DND-41 (cell line): ENCODE measurements at regions not wholly inside any gene's neighbourhood (a gene's known extent, or its start where the extent isn't known, plus 50 kb on each side); places are given as distances from the start of the nearest gene placed in this dataset.
"Not testable (repeated sequence)": the region's sequence is repeated elsewhere in the genome, so short reads cannot be mapped to it uniquely, and the experiment has no call there.

Source experiments
- ATAC-seq: fragments of 200-7000 bp; cut with Tn5 transposase; 3 replicates; pipeline ENCODE4 v1.9.1; 2021; ENCODE audit warnings: low read depth; ENCODE audit not compliant: insufficient read depth
- DNase-seq: peaks from one replicate; pipeline ENCODE4 v3.0.0-alpha.2; 2020
- H2AFZ ChIP-seq: 2 replicates; pipeline ENCODE4 v1.6.0; 2012; ENCODE audit warnings: low read depth, low read length
- H3K27ac ChIP-seq: 2 replicates; pipeline ENCODE4 v1.5.1; 2012; ENCODE audit warnings: low read length, inconsistent platforms
- H3K27me3 ChIP-seq: fragments of 200-600 bp; sonication (generic); 2 replicates; pipeline ENCODE4 v1.6.0; 2012; ENCODE audit warnings: low read length, mild to moderate bottlenecking, inconsistent platforms; ENCODE audit not compliant: insufficient read depth, poor library complexity
- H3K36me3 ChIP-seq: 2 replicates; pipeline ENCODE4 v1.5.1; 2012; ENCODE audit warnings: low read length, inconsistent platforms; ENCODE audit not compliant: insufficient read depth
- H3K4me1 ChIP-seq: 2 replicates; pipeline ENCODE4 v1.5.1; 2012; ENCODE audit warnings: mild to moderate bottlenecking, low read length; ENCODE audit not compliant: insufficient read depth
- H3K4me2 ChIP-seq: 2 replicates; pipeline ENCODE4 v1.6.0; 2012; ENCODE audit warnings: mild to moderate bottlenecking, moderate library complexity, low read length, inconsistent platforms; ENCODE audit not compliant: insufficient read depth
- H3K4me3 ChIP-seq, 2 experiments: fragments of 200-600 bp in 1 of 2; shearing (Covaris generic) in 1 of 2; 2 replicates each; pipeline ENCODE4 v1.5.1; 2012 to 2016; ENCODE audit warnings: inconsistent platforms in 2 of 2, low read length in 2 of 2, mild to moderate bottlenecking in 2 of 2, low read depth in 1 of 2, moderate library complexity in 1 of 2
- H3K79me2 ChIP-seq: 2 replicates; pipeline ENCODE4 v1.6.0; 2012; ENCODE audit warnings: low read length, inconsistent platforms; ENCODE audit not compliant: insufficient read depth
- H3K9ac ChIP-seq: 2 replicates; pipeline ENCODE4 v1.6.0; 2012; ENCODE audit warnings: low read depth, mild to moderate bottlenecking, inconsistent platforms, low read length, moderate library complexity
- H3K9me3 ChIP-seq: 2 replicates; pipeline ENCODE4 v1.5.1; 2012; ENCODE audit warnings: low read length, moderate library complexity, mild to moderate bottlenecking, inconsistent platforms; ENCODE audit not compliant: insufficient read depth, severe bottlenecking
- H4K20me1 ChIP-seq: 2 replicates; pipeline ENCODE4 v1.6.0; 2012; ENCODE audit warnings: low read length; ENCODE audit not compliant: insufficient read depth
- EZH2 ChIP-seq: IDR thresholded peaks from 3 replicates; pipeline ENCODE4 v1.6.1; 2012; ENCODE audit warnings: borderline replicate concordance, low read depth, mild to moderate bottlenecking, moderate library complexity, low read length, inconsistent platforms; ENCODE audit not compliant: severe bottlenecking
- TF ChIP-seq, protein P1 (sequence below): IDR thresholded peaks from 2 replicates; pipeline ENCODE4 v1.5.1; 2012; ENCODE audit warnings: borderline replicate concordance, low read length, moderate library complexity, mild to moderate bottlenecking; ENCODE audit not compliant: poor library complexity, severe bottlenecking; ENCODE audit errors: extremely low read depth

DNA sequence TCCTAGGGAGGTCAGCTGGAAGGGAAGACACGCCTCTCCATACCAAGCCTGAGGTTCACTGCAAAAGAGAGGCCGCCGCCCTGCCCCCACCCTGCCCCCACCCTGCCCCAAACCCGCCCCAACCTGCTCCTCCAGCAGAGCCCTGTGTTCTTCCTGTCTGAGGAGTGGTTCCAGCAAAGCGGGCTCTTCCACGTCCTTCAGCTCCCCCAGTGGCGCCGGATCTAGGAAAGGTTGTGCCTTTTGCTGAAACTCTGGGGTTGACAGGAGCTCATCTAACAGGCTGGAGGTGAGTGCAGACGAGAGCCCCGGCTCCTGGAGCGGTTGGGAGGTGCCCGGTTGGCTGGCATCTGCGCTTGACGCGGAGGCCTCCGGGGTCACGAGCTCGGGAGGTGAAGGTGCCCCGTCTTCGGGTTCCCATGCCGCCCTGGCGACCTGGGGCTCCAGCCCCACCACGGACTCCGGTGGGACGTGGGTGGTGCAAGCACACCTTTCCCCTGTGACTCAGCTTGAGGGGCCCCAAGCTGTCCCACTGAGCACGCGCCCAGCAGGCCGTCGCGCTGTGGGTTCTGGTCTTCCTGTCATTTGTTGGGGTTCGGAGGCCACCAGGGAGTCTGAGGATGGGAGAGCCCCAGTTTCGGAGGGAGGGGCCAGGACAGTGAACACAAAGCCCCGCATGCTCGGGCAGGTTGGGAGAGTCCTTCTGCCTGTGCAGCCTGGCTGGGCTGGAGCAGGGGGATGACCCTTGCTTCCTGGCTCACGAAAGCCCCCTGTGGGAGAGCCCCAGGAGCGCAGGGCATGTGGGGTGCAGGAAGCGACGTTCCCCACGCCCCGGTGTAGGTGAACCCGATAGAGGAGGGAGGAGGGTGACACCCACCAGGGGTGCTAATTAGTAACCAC is 1467.1 kb downstream of the FOXD4L5 start:
- H3K27me3 ChIP-seq = no peaks in the 10 kb centered on the region
- no peak overlapping the region for H3K4me3 ChIP-seq
- H3K9me3 ChIP-seq = peaks cover 7% of the 10 kb centered on the region
- H3K9ac ChIP-seq = no peak overlapping the region
- no peak overlapping the region for H3K27ac ChIP-seq
- no peaks in the 10 kb centered on the region for H3K36me3 ChIP-seq
- H3K79me2 ChIP-seq = no peaks in the 10 kb centered on the region
- H3K4me1 ChIP-seq = no peaks in the 10 kb centered on the region
- no peak overlapping the region for H3K4me2 ChIP-seq
- no peaks in the 10 kb centered on the region for H4K20me1 ChIP-seq
- TF ChIP-seq EZH2 = no peak
- TF ChIP-seq, protein P1, sequence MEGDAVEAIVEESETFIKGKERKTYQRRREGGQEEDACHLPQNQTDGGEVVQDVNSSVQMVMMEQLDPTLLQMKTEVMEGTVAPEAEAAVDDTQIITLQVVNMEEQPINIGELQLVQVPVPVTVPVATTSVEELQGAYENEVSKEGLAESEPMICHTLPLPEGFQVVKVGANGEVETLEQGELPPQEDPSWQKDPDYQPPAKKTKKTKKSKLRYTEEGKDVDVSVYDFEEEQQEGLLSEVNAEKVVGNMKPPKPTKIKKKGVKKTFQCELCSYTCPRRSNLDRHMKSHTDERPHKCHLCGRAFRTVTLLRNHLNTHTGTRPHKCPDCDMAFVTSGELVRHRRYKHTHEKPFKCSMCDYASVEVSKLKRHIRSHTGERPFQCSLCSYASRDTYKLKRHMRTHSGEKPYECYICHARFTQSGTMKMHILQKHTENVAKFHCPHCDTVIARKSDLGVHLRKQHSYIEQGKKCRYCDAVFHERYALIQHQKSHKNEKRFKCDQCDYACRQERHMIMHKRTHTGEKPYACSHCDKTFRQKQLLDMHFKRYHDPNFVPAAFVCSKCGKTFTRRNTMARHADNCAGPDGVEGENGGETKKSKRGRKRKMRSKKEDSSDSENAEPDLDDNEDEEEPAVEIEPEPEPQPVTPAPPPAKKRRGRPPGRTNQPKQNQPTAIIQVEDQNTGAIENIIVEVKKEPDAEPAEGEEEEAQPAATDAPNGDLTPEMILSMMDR = no peak
- ATAC-seq = peak; percentile 19; the same call in 1 of the 3 replicates
- H2AFZ ChIP-seq = no peak overlapping the region
- DNase-seq = no peak

DNA sequence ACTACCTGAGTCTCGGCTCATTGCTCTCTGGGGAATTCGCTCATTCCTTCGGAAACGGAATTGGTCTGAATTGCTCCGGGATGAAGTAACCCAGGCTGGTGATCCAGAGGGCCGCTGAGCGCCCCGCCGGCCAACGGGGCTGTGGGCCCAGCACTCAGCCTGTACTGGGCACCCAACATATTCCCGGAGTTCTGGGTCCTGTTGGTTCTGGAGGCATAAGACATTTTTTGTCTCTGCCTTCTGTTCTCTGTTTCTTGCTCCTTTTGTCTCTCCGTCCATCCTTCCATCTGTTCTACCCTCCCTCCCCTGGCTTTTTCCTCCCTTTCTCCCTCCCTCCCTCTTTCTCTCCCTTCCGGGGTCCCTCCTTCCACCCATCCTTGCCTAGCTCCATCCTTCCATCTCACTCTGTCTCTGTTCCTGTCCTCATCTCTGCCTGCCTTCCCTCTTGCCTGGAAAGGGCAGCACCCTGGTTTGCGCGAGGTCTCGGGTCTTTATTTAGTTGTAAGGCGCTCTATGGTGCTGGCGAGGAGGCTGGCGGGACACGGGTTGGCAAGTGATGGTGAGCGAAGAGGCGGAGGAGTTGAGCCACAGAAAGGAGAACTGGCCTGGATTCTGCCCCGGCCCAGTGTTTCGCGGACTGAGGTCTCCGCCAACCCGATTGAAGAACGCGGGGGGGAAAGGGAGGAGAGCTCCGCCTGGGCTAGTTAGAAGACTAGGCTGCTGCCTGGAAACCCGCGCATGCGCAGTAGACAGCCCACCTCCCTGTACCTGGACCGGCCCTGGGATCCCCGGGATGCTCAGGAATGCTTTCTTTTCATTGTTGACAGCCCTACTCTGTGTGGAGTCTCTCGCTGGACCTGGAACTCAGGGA is 1468.0 kb downstream of the FOXD4L5 start:
- no peaks in the 10 kb centered on the region for H3K79me2 ChIP-seq
- DNase-seq = no peak
- peaks cover 7% of the 10 kb centered on the region for H3K9me3 ChIP-seq
- H3K27ac ChIP-seq = no peak overlapping the region
- peak; percentile 29; the same call in 1 of the 3 replicates for ATAC-seq
- H3K27me3 ChIP-seq = no peaks in the 10 kb centered on the region
- no peak for TF ChIP-seq EZH2
- TF ChIP-seq, protein P1 = no peak
- H3K4me3 ChIP-seq = no peak overlapping the region
- H3K4me1 ChIP-seq = no peaks in the 10 kb centered on the region
- no peak overlapping the region for H2AFZ ChIP-seq
- no peak overlapping the region for H3K4me2 ChIP-seq
- no peaks in the 10 kb centered on the region for H3K36me3 ChIP-seq
- H4K20me1 ChIP-seq = no peaks in the 10 kb centered on the region
- no peak overlapping the region for H3K9ac ChIP-seq

DNA sequence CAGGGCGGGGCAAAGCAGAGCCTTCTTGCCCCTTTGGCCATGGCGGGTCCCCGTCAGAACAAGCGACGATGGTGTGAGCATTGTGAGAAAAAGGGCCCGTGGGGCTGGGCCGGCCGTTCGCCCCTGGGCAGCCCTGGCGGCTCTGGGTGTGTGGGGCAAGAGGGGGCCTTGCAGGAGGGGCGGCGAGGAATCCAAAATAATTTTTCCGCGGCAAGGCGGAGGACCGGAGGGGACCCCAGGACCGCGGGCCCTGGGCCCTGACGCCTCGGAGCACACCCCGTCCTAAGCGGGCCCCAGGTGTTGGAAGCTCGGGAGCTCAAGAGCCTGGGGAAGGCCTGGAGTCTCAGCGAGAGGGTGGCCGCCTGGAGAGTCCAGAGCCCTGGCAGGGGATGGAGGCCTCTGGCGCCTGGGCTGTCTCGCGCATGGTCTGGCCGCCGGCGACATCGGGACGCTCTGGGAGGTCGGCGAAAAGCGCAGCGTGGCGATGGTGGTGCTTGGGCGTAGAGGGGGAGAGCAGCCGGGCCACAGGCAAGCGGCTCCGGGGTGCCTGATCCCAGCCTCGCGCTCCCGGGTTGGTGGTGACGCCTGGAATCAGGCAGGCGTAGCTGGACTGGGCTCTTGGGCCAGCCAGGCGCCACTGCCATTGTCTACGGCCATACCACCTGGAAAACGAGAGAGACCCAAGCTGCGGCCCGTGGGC is 1469.9 kb downstream of the FOXD4L5 start:
- not testable (repeated sequence) for H3K79me2 ChIP-seq, H3K4me1 ChIP-seq, H4K20me1 ChIP-seq, H3K9ac ChIP-seq, H3K4me2 ChIP-seq, H3K27me3 ChIP-seq, H3K36me3 ChIP-seq, H3K4me3 ChIP-seq, H2AFZ ChIP-seq, DNase-seq, ATAC-seq, H3K9me3 ChIP-seq, H3K27ac ChIP-seq

DNA sequence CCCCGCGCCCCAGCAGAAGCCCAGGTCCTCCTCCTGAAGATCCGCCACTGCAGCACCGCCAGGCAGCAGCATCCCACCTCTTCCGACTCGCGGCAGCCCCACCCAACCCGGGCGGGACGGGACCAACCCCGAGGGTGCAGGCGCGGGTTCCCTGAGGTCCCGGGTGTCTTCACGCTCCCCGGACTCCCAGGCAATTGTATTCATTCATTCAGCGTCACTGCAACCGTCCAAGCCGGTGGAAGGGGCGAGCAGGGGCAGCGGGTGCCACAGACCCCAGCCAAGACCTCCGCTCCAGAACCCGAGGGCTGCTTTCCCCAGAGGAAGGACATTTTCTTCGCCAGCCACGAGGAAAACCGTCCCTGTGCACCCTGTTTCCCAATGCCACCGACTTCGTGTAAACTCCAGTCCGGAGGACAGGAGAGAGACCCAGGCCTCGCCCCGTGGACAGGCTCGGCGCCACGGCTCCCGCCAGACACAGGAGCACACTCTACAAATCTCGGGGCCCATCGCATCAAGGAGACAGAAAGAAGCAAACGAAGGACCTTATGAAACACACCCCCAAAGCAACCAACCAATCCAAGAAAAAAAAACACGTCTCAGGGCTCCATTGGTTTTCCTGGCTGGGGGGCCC is 1471.5 kb downstream of the FOXD4L5 start:
- not testable (repeated sequence) for ATAC-seq, H3K4me2 ChIP-seq, H3K79me2 ChIP-seq, H3K9me3 ChIP-seq, H3K27ac ChIP-seq, H3K9ac ChIP-seq, H3K4me3 ChIP-seq, H3K27me3 ChIP-seq, DNase-seq, H4K20me1 ChIP-seq, H3K4me1 ChIP-seq, H3K36me3 ChIP-seq, H2AFZ ChIP-seq

DNA sequence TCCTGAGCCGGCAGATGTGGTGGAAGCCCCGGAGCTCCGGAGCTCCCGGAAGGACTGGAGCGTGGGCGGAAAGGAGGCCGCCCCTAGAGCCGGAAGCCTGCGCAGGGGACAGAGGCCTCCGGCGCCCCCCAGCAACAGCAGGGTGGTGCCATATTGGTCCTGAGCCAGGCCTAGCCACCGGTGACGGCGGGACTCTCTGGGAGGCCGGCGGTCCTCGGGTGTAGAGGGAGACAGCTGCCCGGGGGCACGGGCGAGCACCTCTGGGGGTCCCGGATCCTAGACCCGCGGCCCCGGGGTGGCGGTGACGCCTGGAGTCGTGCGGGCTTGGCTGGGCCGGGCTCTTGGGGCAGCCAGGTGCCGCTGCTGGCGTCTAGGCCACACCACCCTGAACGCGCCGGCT is 1472.2 kb downstream of the FOXD4L5 start:
- H4K20me1 ChIP-seq, H3K9ac ChIP-seq, ATAC-seq, H3K4me2 ChIP-seq, H3K27ac ChIP-seq, H3K27me3 ChIP-seq, H3K36me3 ChIP-seq, H3K79me2 ChIP-seq, H3K4me3 ChIP-seq, DNase-seq, H2AFZ ChIP-seq, H3K4me1 ChIP-seq, H3K9me3 ChIP-seq: not testable (repeated sequence)
